WTC11 (cell line): ENCODE measurements at regions not wholly inside any gene's neighbourhood (a gene's known extent, or its start where the extent isn't known, plus 50 kb on each side); places are given as distances from the start of the nearest gene placed in this dataset.

Experiments
- ATAC-seq: fragments of 200-7000 bp; cut with Tn5 transposase; 2 replicates; pipeline ENCODE4 v1.10.0; 2021; ENCODE audit warnings: mild to moderate bottlenecking, moderate library complexity
- CTCF ChIA-PET: fragments of 300-600 bp; sonication (Branson Sonifier 250); formaldehyde crosslinking; loops from one replicate; lab custom pipeline; 2021; ENCODE audit warnings: antibody characterized with exemption; lab: Charles Lee
- POLR2A ChIA-PET: fragments of 350-600 bp; sonication (Branson Sonifier 250); formaldehyde crosslinking; loops from one replicate; lab custom pipeline; 2021; ENCODE audit warnings: antibody characterized with exemption; lab: Charles Lee
- DNase-seq: peaks from one replicate; pipeline ENCODE4 v3.0.0; 2021; ENCODE audit warnings: low spot score
- H3K27ac Mint-ChIP-seq: 2 replicates; pipeline ENCODE4 v1.8.0; 2021; ENCODE audit warnings: mixed read lengths
- H3K27me3 Mint-ChIP-seq: 2 replicates; pipeline ENCODE4 v1.8.0; 2021; ENCODE audit warnings: low read depth, mild to moderate bottlenecking, moderate library complexity, mixed read lengths
- H3K36me3 Mint-ChIP-seq: 2 replicates; pipeline ENCODE4 v1.8.0; 2021; ENCODE audit warnings: mixed read lengths
- H3K4me1 Mint-ChIP-seq: 2 replicates; pipeline ENCODE4 v1.8.0; 2022; ENCODE audit warnings: mixed read lengths
- H3K4me3 Mint-ChIP-seq: 2 replicates; pipeline ENCODE4 v1.8.0; 2021; ENCODE audit warnings: mild to moderate bottlenecking, moderate library complexity, mixed read lengths
- H3K9me3 Mint-ChIP-seq: 2 replicates; pipeline ENCODE4 v1.8.0; 2021; ENCODE audit warnings: mixed read lengths
- AFF4 ChIP-seq: sonication (generic); formaldehyde crosslinking; IDR thresholded peaks from 2 replicates; pipeline ENCODE4 v1.8.1; 2023; ENCODE audit warnings: mild to moderate bottlenecking, missing genetic modification reagents, borderline replicate concordance
- ATF6 ChIP-seq: sonication (generic); formaldehyde crosslinking; IDR thresholded peaks from 2 replicates; pipeline ENCODE4 v1.8.1; 2023; ENCODE audit warnings: mild to moderate bottlenecking, missing genetic modification reagents
- E2F1 ChIP-seq: sonication (generic); formaldehyde crosslinking; IDR thresholded peaks from 2 replicates; pipeline ENCODE4 v1.8.0; 2022; ENCODE audit warnings: mild to moderate bottlenecking, missing genetic modification reagents
- FOXP1 ChIP-seq: sonication (generic); formaldehyde crosslinking; IDR thresholded peaks from 2 replicates; pipeline ENCODE4 v1.8.0; 2022; ENCODE audit warnings: missing genetic modification reagents, mild to moderate bottlenecking, moderate library complexity, borderline replicate concordance
- HMGXB4 ChIP-seq: sonication (generic); formaldehyde crosslinking; IDR thresholded peaks from 2 replicates; pipeline ENCODE4 v1.8.1; 2023; ENCODE audit warnings: mild to moderate bottlenecking, moderate library complexity, missing genetic modification reagents
- PREB ChIP-seq: sonication (generic); formaldehyde crosslinking; IDR thresholded peaks from 2 replicates; pipeline ENCODE4 v1.8.1; 2022; ENCODE audit warnings: mild to moderate bottlenecking, missing genetic modification reagents, moderate library complexity, borderline replicate concordance
- ZNF416 ChIP-seq: fragments of 250-450 bp; sonication (Bioruptor Pico); IDR thresholded peaks from 2 replicates; pipeline ENCODE4 v1.9.0; 2021; ENCODE audit warnings: mild to moderate bottlenecking, inconsistent platforms
- ZNF423 ChIP-seq: fragments of 250-450 bp; sonication (Bioruptor Pico); IDR thresholded peaks from 2 replicates; pipeline ENCODE4 v2.1.2; 2022; ENCODE audit warnings: mild to moderate bottlenecking, moderate library complexity
- ZNF512 ChIP-seq: sonication (generic); formaldehyde crosslinking; IDR thresholded peaks from 2 replicates; pipeline ENCODE4 v1.8.1; 2022; ENCODE audit warnings: missing genetic modification reagents, borderline replicate concordance
- ZNF532 ChIP-seq: fragments of 250-450 bp; sonication (Bioruptor Pico); IDR thresholded peaks from 2 replicates; pipeline ENCODE4 v1.9.0; 2021; ENCODE audit warnings: mild to moderate bottlenecking, borderline replicate concordance

- TF ChIP-seq HMGXB4 (CRISPR knock-in tag), result no peak
Measured at GRCh38 chr6:78552435-78552834, 314.9 kb upstream of the IRAK1BP1 start (continued).

GRCh38 chr6:78554341-78554740, 313.0 kb upstream of the IRAK1BP1 start:
- peaks cover 50% of the 10 kb centered on the region for H3K36me3 Mint-ChIP-seq
- TF ChIP-seq ZNF512 (no peak), ATF6 (CRISPR knock-in tag) (no peak), PREB (no peak), ZNF532 (CRISPR knock-in tag) (no peak), ZNF416 (no peak)
- TF ChIP-seq, all 79 proteins: peak for 0
- POLR2A ChIA-PET, result no interaction called here
- no peak overlapping the region for H3K27ac Mint-ChIP-seq
- peaks cover 54% of the 10 kb centered on the region for H3K9me3 Mint-ChIP-seq
- no peak overlapping the region for H3K4me3 Mint-ChIP-seq
- H3K4me1 Mint-ChIP-seq, result no peaks in the 10 kb centered on the region
- H3K27me3 Mint-ChIP-seq, result no peaks in the 10 kb centered on the region
- ATAC-seq (no peak), DNase-seq (no peak)
- CTCF ChIA-PET, result no interaction called here

GRCh38 chr6:78559056-78559455, 308.3 kb upstream of the IRAK1BP1 start:
- ChIA-PET POLR2A (no interaction called here), CTCF (no interaction called here)
- Mint-ChIP-seq H3K4me3 (no peak overlapping the region), H3K4me1 (peaks cover under 1% of the 10 kb centered on the region), H3K27me3 (no peaks in the 10 kb centered on the region), H3K36me3 (peaks cover 39% of the 10 kb centered on the region), H3K27ac (no peak overlapping the region), H3K9me3 (peaks cover 41% of the 10 kb centered on the region)
- TF ChIP-seq FOXP1 (CRISPR knock-in tag), result no peak
- TF ChIP-seq ZNF512, result no peak
- TF ChIP-seq E2F1 (CRISPR knock-in tag), result no peak
- TF ChIP-seq ZNF423 (CRISPR knock-in tag), result no peak
- no peak for TF ChIP-seq AFF4 (CRISPR knock-in tag)
- ATAC-seq (no peak), DNase-seq (no peak)
